Panc1 (cell line): ENCODE measurements at regions not wholly inside any gene's neighbourhood (a gene's known extent, or its start where the extent isn't known, plus 50 kb on each side); places are given as distances from the start of the nearest gene placed in this dataset.

Experiments
- ATAC-seq: fragments of 200-7000 bp; cut with Tn5 transposase; 2 replicates; pipeline ENCODE4 v1.9.1; 2020; ENCODE audit warnings: mild to moderate bottlenecking, moderate library complexity
- BruUV-seq: library from RNA; stranded (reverse); fragments of 400-500 nt; replicated peaks from 2 replicates; lab custom pipeline; 2021; lab: Mats Ljungman, UMichigan
- CTCF ChIA-PET: fragments of 300-600 bp; sonication (Branson Sonifier 250); formaldehyde crosslinking; loops from one replicate; lab custom pipeline; 2022; ENCODE audit warnings: antibody characterized with exemption; lab: Charles Lee
- POLR2A ChIA-PET: fragments of 300-600 bp; sonication (Branson Sonifier 250); formaldehyde crosslinking; loops from one replicate; lab custom pipeline; 2022; ENCODE audit warnings: antibody characterized with exemption; lab: Charles Lee
- DNase-seq: peaks from one replicate; pipeline ENCODE4 v3.0.0-alpha.2; 2010; ENCODE audit warnings: low read depth, low spot score
- H3K27ac ChIP-seq: 2 replicates; pipeline ENCODE4 v1.5.1; 2011; ENCODE audit warnings: mild to moderate bottlenecking, low read length, inconsistent platforms
- H3K27me3 ChIP-seq: fragments of 200-500 bp; sonication (Bioruptor generic); 2 replicates; pipeline ENCODE4 v1.6.0; 2014; ENCODE audit warnings: low read length, inconsistent platforms; ENCODE audit not compliant: control insufficient read depth, insufficient read depth
- H3K36me3 ChIP-seq: fragments of 200-500 bp; sonication (Bioruptor generic); 2 replicates; pipeline ENCODE4 v1.5.1; 2014; ENCODE audit warnings: inconsistent platforms, mild to moderate bottlenecking, low read length, moderate library complexity; ENCODE audit not compliant: control insufficient read depth, insufficient read depth
- H3K4me1 ChIP-seq: 2 replicates; pipeline ENCODE4 v1.5.1; 2011; ENCODE audit warnings: inconsistent platforms, mild to moderate bottlenecking, low read length, moderate library complexity; ENCODE audit not compliant: control insufficient read depth, insufficient read depth
- H3K4me3 ChIP-seq, 2 experiments: 2 replicates each; pipeline ENCODE4 v1.5.1; 2011 to 2012; ENCODE audit warnings: low read depth in 2 of 2, low read length in 2 of 2, mild to moderate bottlenecking in 2 of 2, inconsistent platforms in 1 of 2, moderate library complexity in 1 of 2
- H3K9me3 ChIP-seq: fragments of 200-500 bp; sonication (Bioruptor generic); 2 replicates; pipeline ENCODE4 v1.5.1; 2014; ENCODE audit warnings: low read depth, mild to moderate bottlenecking, inconsistent platforms, low read length, moderate library complexity; ENCODE audit not compliant: control insufficient read depth, insufficient read depth
- POLR2AphosphoS5 ChIP-seq: IDR thresholded peaks from 2 replicates; pipeline ENCODE4 v1.6.1; 2012; ENCODE audit warnings: mild to moderate bottlenecking, low read depth, low read length, moderate library complexity
- REST ChIP-seq, 2 experiments: IDR thresholded peaks; 2 replicates each; pipeline ENCODE4 v1.6.1; 2011 to 2012; ENCODE audit warnings: low read depth in 2 of 2, control low read depth in 1 of 2, low read length in 1 of 2, mild to moderate bottlenecking in 1 of 2, moderate library complexity in 1 of 2; ENCODE audit not compliant: insufficient read depth in 1 of 2
- SIN3A ChIP-seq: IDR thresholded peaks from 2 replicates; pipeline ENCODE4 v1.6.1; 2012; ENCODE audit warnings: low read depth, mild to moderate bottlenecking, low read length, moderate library complexity, borderline replicate concordance; ENCODE audit not compliant: insufficient read depth
- TCF7L2 ChIP-seq: IDR thresholded peaks from 2 replicates; pipeline ENCODE4 v1.6.1; 2011; ENCODE audit warnings: mild to moderate bottlenecking, low read depth, low read length, inconsistent platforms
- in situ Hi-C: cut with HindIII; loops from 2 replicates; pipeline ENCODE4 v1.10.0; 2016; ENCODE audit warnings: low sequenced_read_pairs, low pct_unique_long_range_greater_than_20kb
- intact Hi-C: fragments of 100-400 bp; cut with micrococcal nuclease; formaldehyde crosslinking; loops from one replicate; pipeline ENCODE4 v1.10.0; 2022; ENCODE audit not compliant: unreplicated experiment
- TF ChIP-seq, protein P1 (sequence below): fragments of 450-650 bp; IDR thresholded peaks from 2 replicates; pipeline ENCODE4 v1.5.1; 2017; ENCODE audit warnings: mild to moderate bottlenecking

GRCh38 chr10:32125023-32125422 lies 68.8 kb upstream of the KIF5B start:
- ChIA-PET POLR2A (no interaction called here), CTCF (no interaction called here)
- DNase-seq (no peak), ATAC-seq (no peak)
- BruUV-seq, result no TSS peak
- TF ChIP-seq TCF7L2, result no peak
- no peak for TF ChIP-seq SIN3A
- TF ChIP-seq, protein P1, sequence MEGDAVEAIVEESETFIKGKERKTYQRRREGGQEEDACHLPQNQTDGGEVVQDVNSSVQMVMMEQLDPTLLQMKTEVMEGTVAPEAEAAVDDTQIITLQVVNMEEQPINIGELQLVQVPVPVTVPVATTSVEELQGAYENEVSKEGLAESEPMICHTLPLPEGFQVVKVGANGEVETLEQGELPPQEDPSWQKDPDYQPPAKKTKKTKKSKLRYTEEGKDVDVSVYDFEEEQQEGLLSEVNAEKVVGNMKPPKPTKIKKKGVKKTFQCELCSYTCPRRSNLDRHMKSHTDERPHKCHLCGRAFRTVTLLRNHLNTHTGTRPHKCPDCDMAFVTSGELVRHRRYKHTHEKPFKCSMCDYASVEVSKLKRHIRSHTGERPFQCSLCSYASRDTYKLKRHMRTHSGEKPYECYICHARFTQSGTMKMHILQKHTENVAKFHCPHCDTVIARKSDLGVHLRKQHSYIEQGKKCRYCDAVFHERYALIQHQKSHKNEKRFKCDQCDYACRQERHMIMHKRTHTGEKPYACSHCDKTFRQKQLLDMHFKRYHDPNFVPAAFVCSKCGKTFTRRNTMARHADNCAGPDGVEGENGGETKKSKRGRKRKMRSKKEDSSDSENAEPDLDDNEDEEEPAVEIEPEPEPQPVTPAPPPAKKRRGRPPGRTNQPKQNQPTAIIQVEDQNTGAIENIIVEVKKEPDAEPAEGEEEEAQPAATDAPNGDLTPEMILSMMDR, result no peak
- TF ChIP-seq REST (IDR thresholded peaks at IDR 0.05; ENCODE audit: insufficient read depth in 1 of 2, low read depth in 2 of 2, low read length in 1 of 2), result no peak
- no peak for TF ChIP-seq POLR2AphosphoS5
- H3K27ac ChIP-seq, result no peak overlapping the region
- H3K4me1 ChIP-seq, result no peaks in the 10 kb centered on the region
- H3K4me3 ChIP-seq, result no peak overlapping the region
- H3K27me3 ChIP-seq, result no peaks in the 10 kb centered on the region
- in situ Hi-C loops, result no loop called here
- H3K36me3 ChIP-seq, result no peaks in the 10 kb centered on the region
- no peaks in the 10 kb centered on the region for H3K9me3 ChIP-seq
- intact Hi-C loops, result no loop called here

GRCh38 chr10:32123021-32123420 lies 66.8 kb upstream of the KIF5B start:
- BruUV-seq, result no TSS peak
- H3K9me3 ChIP-seq, result no peaks in the 10 kb centered on the region
- no peaks in the 10 kb centered on the region for H3K27me3 ChIP-seq
- H3K36me3 ChIP-seq, result no peaks in the 10 kb centered on the region
- intact Hi-C loops, result no loop called here
- in situ Hi-C loops, result no loop called here
- no peak for DNase-seq
- no peaks in the 10 kb centered on the region for H3K4me1 ChIP-seq
- TF ChIP-seq REST (IDR thresholded peaks at IDR 0.05; ENCODE audit: insufficient read depth in 1 of 2, low read depth in 2 of 2, low read length in 1 of 2), result no peak
- TF ChIP-seq, protein P1, result no peak
- TF ChIP-seq SIN3A, result no peak
- TF ChIP-seq TCF7L2, result no peak
- no peak for TF ChIP-seq POLR2AphosphoS5
- CTCF ChIA-PET, result no interaction called here
- no peak for ATAC-seq
- H3K27ac ChIP-seq, result no peak overlapping the region
- H3K4me3 ChIP-seq, result no peak overlapping the region
- POLR2A ChIA-PET, result no interaction called here
